IPS DF 6.9 (cell line): ENCODE measurements at regions not wholly inside any gene's neighbourhood (a gene's known extent, or its start where the extent isn't known, plus 50 kb on each side); places are given as distances from the start of the nearest gene placed in this dataset.

Experiments
- DNase-seq: peaks from one replicate; pipeline ENCODE4 v3.0.0-alpha.2; 2013; ENCODE audit warnings: low read depth, low spot score
- H3K27ac ChIP-seq: one replicate; pipeline ENCODE4 v1.5.1; 2013; ENCODE audit warnings: low read length, control low read depth
- H3K27me3 ChIP-seq: 2 replicates; pipeline ENCODE4 v1.6.1; 2013; ENCODE audit warnings: mild to moderate bottlenecking, low read length; ENCODE audit not compliant: control insufficient read depth, insufficient read depth
- H3K36me3 ChIP-seq: 2 replicates; pipeline ENCODE4 v1.6.1; 2013; ENCODE audit warnings: low read length; ENCODE audit not compliant: control insufficient read depth, insufficient read depth
- H3K4me1 ChIP-seq: 2 replicates; pipeline ENCODE4 v1.6.1; 2013; ENCODE audit warnings: low read length; ENCODE audit not compliant: control insufficient read depth, insufficient read depth
- H3K4me3 ChIP-seq: 2 replicates; pipeline ENCODE4 v1.5.1; 2013; ENCODE audit warnings: mild to moderate bottlenecking, low read length
- H3K9me3 ChIP-seq: 2 replicates; pipeline ENCODE4 v1.6.1; 2013; ENCODE audit warnings: low read length, inconsistent platforms; ENCODE audit not compliant: control insufficient read depth, insufficient read depth
- WGBS: extraction: QIAGEN DNeasy Blood & Tissue Kit; methylation state at CpG from one replicate; pipeline ENCODE4 v1.1.7; 2013; ENCODE audit warnings: mixed read lengths, missing lambda C conversion rate; ENCODE audit not compliant: insufficient read length, insufficient coverage; 5-methylcytosine and 5-hydroxymethylcytosine counted together

DNA sequence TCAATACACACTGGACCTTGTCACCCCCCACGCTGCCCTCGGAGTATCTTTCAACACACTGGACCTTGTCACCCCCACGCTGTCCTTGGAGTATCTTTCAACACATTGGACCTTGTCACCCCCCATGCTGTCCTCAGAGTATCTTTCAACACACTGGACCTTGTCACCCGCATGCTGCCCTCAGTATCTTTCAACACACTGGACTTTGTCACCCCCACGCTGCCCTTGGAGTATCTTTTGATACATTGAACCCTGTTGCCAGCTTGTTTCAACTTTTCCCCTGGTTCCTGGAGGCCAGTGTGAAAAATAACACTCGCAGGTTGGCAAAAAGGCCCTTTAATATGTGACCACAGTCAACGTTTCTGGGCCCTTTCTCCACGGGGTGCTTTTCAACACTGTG lies 247.8 kb downstream of the TEX29 start:
- H3K27me3 ChIP-seq = no peaks in the 10 kb centered on the region
- H3K4me1 ChIP-seq = no peaks in the 10 kb centered on the region
- no peak overlapping the region for H3K4me3 ChIP-seq
- H3K36me3 ChIP-seq = no peaks in the 10 kb centered on the region
- DNase-seq = no peak
- whole genome bisulfite sequencing = no CpG with 5 or more reads among the region's 8 CpGs
- H3K9me3 ChIP-seq = no peaks in the 10 kb centered on the region
- no peak overlapping the region for H3K27ac ChIP-seq

DNA sequence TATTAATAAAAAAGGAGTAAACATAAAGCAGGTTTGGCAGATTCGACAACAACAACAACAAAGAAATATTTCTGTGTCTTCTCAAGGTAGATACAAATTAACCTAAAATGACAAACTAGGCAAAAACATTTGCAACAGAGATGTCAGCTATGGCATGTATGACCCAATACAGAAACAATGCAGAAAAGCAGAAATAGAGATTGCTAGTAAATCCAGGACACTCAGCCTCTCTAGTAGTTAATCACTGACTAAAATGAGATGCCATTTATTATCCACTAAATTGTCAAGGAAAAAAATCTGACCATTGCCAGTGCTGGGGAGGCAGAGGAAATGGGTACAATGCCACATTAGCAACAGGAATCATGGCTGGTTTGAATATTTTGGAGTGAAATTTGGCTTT lies 250.5 kb downstream of the TEX29 start:
- Histone ChIP-seq H3K4me1 (no peaks in the 10 kb centered on the region), H3K4me3 (no peak overlapping the region), H3K27me3 (no peaks in the 10 kb centered on the region), H3K36me3 (no peaks in the 10 kb centered on the region), H3K9me3 (peaks cover 2% of the 10 kb centered on the region; the same call in 1 of the 2 replicates), H3K27ac (no peak overlapping the region)
- WGBS = no CpG with 5 or more reads among the region's 1 CpG
- no peak for DNase-seq

DNA sequence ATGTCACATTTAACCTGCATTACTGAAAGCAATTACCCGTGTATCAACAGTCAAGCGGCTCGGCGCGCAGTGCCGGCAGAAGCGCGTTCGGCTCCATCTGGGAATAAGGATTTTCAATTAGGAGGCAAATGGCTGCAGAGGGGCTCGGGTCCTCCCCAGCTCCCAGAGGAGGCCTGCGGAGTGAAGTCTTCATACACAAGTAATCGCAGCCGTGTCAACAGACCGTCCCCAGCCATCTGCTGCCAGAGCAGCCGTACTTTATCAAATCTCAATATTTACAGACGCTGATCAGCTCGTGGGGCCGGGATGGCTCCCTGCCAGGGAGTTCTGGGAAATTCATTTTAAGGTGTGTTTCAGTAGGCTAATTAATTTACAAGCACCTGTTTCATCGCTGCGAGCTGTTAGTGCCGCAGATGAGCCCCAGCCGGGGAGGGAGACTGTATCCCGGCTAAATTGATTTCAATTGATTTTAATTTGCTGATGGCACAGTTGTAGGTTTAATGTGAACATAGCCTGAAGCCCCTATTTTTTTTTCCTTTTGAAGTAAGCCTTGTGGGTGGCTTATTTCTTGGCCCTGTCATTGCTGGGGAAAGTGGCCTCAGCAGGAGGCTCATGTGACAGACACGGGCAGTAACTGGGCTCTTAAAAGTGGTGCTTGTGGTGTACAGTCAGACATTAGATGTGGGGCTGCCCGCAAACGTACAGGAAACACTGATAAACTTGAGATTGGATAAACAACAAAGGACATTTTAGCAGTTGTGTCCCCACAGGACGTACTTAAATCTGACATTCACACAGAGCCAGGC lies 252.7 kb downstream of the TEX29 start:
- WGBS = no CpG with 5 or more reads among the region's 27 CpGs
- H3K9me3 ChIP-seq = peaks cover 2% of the 10 kb centered on the region; the same call in 1 of the 2 replicates
- no peak overlapping the region for H3K4me3 ChIP-seq
- no peaks in the 10 kb centered on the region for H3K4me1 ChIP-seq
- no peaks in the 10 kb centered on the region for H3K36me3 ChIP-seq
- H3K27ac ChIP-seq = no peak overlapping the region
- H3K27me3 ChIP-seq = no peaks in the 10 kb centered on the region
- no peak for DNase-seq

DNA sequence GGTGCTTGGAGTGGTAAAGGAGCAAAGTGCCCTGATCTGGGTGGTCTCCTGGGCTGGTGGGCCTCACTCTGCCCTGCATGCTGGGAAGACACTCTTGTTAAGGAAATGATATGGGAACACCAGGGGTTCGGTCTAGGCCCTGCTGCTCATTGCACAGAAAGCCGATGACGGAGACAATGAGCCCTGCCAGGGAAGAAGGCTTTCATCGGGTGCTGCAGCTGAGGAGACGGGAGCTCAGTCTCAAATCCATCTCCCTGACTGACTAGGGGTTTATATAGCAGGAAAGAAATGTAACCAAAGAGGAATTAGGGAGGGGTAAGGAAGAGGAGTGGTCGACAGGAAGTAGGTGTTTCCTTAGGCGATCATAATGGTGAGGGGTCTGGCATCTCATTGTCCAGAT lies 253.4 kb downstream of the TEX29 start:
- no peak overlapping the region for H3K27ac ChIP-seq
- peaks cover 2% of the 10 kb centered on the region; the same call in 1 of the 2 replicates for H3K9me3 ChIP-seq
- H3K4me1 ChIP-seq = no peaks in the 10 kb centered on the region
- H3K4me3 ChIP-seq = no peak overlapping the region
- no peaks in the 10 kb centered on the region for H3K27me3 ChIP-seq
- DNase-seq = no peak
- no CpG with 5 or more reads among the region's 7 CpGs for WGBS
- H3K36me3 ChIP-seq = no peaks in the 10 kb centered on the region

DNA sequence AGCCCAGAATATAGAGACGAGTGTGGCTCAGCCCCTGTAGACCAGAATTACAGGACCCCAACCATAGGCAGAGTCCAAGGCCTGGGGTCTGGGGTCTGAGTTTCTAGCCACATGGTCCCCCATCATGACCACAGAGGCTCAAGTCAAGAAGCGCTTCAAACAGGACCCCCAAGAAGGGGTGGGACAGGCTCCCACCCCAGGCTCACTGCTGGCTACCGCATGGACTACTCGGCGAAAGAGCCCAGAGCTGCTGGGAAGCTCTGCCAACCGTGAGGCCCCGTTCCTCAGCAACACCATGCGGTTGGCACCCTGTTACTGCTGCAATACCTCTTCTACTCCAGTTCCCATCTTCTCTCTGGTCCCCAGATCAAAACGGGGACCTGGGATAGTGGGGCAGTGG lies 254.8 kb downstream of the TEX29 start:
- peaks cover 2% of the 10 kb centered on the region; the same call in 1 of the 2 replicates for H3K9me3 ChIP-seq

DNA sequence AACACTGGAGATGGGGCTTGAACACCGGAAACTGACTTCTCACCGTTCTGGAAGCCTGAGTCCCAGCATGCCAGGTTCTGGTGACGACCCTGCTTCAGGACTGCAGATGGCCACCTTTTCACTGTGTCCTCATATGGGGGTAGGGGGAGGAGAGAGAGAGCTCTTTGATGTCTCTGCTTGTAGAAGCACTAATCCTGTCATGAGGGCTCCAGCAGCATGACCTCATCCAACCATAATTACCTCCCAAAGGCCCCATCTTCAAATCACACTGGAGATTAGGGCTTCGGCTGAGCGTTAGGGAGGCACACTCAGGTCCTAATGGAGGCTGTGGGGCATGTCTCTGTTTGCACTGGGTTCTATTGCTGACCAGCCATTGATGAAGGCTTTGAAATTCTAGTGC lies 255.3 kb downstream of the TEX29 start:
- DNase-seq = no peak
- no CpG with 5 or more reads among the region's 5 CpGs for WGBS

More for the DNA sequence above, 254.8 kb downstream of the TEX29 start:
- Histone ChIP-seq H3K4me1 (no peaks in the 10 kb centered on the region), H3K4me3 (no peak overlapping the region), H3K36me3 (no peaks in the 10 kb centered on the region), H3K27ac (no peak overlapping the region), H3K27me3 (no peaks in the 10 kb centered on the region)
- WGBS = no CpG with 5 or more reads among the region's 9 CpGs
- no peak for DNase-seq

DNA sequence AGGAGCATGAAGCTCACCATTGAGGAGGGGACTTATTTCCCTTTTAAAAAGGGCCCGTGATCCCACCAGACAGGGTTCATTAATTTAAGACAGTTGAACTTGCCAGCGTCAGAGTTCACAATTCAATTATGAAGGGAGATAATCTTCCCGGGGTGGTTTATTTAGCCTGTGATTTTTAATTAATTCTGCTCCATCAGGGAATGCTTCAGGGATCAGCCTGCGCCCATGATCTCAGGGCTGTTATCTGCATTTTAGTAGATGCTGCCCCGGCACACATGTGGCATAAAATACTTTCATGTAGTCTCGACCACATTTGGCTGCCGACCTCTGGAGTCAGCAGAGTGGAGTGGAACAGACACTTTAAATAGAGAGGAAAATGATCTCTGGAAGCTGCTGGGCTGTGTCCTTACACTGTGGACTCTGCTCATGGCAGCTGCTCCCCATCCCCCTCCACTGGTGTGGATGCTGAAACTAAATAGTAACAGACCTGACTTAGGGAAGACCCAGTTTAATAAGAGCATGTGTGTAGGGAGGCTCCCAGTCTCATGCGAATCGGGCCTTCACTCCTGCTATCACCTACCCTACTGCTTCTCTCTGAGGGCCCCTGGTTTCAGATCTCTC lies 256.9 kb downstream of the TEX29 start:
- DNase-seq = no peak
- H3K27ac ChIP-seq = no peak overlapping the region
- no CpG with 5 or more reads among the region's 9 CpGs for WGBS
- H3K9me3 ChIP-seq = peaks cover 2% of the 10 kb centered on the region; the same call in 1 of the 2 replicates
- H3K4me1 ChIP-seq = no peaks in the 10 kb centered on the region
- H3K36me3 ChIP-seq = no peaks in the 10 kb centered on the region
- no peaks in the 10 kb centered on the region for H3K27me3 ChIP-seq
- no peak overlapping the region for H3K4me3 ChIP-seq

More for the DNA sequence above, 255.3 kb downstream of the TEX29 start:
- no peak overlapping the region for H3K4me3 ChIP-seq
- H3K27me3 ChIP-seq = no peaks in the 10 kb centered on the region
- H3K36me3 ChIP-seq = no peaks in the 10 kb centered on the region
- no peak overlapping the region for H3K27ac ChIP-seq
- H3K9me3 ChIP-seq = peaks cover 2% of the 10 kb centered on the region; the same call in 1 of the 2 replicates
- H3K4me1 ChIP-seq = no peaks in the 10 kb centered on the region

DNA sequence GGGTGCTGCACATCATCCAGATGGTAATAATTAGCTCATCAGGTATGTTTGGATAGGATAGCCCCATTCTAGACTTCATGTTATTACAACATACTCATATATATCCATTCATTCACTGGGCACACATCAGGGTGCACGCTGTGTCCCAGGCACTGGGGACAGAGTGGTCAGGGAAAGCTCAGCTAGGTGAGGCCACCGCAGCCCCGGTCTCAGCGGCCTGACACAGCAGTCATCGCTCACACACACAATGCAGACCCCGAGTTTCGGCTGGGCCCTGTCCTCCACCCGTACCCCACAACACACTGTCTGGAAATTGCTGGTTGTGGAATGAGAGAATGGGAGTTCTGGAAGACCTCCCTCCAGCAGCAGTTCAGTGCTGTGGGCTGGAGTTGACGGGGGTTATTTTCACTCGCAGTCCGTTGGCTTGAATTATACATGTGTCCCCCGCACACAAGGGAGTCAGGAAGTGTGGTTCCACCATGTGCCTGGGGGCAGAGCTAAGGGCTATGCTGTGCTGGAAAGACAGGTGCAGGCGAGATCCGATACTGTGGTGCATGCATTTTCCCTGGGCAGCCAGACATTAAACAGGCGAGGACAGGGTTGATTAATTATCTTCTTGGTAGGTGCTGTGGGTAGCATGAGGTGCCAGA lies 257.6 kb downstream of the TEX29 start:
- Histone ChIP-seq H3K9me3 (peaks cover 2% of the 10 kb centered on the region; the same call in 1 of the 2 replicates), H3K27me3 (no peaks in the 10 kb centered on the region), H3K4me3 (no peak overlapping the region), H3K27ac (no peak overlapping the region), H3K4me1 (no peaks in the 10 kb centered on the region), H3K36me3 (no peaks in the 10 kb centered on the region)
- no CpG with 5 or more reads among the region's 15 CpGs for WGBS
- no peak for DNase-seq

DNA sequence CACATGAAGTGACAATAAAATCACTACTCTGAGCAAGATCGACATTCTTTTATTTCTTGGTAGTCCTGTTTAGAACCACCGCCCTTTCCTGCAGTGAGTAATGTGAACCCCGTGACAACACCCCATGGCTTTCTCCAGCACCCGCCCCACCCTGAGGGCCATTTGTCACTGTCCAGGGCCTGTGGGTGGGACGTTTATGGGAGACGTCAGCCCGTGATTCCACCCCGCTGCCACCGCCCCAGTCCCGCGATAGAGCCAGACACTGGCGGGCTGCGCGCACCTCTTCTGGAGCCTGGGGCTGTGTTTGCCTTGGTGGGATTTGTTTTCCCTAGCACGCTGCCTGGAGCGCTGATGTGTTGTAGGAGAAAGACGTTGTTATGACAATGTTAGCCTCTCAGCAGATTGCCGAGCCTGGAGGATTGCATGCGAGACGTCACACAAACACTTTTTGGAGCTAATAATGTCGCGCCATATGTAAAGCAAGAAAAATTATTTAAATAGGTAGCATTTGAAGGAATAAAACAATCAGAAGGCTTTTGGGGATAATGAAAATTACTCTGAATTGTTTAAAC lies 263.7 kb downstream of the TEX29 start:
- H3K27ac ChIP-seq = no peak overlapping the region
- no peak for DNase-seq
- WGBS = no CpG with 5 or more reads among the region's 22 CpGs

DNA sequence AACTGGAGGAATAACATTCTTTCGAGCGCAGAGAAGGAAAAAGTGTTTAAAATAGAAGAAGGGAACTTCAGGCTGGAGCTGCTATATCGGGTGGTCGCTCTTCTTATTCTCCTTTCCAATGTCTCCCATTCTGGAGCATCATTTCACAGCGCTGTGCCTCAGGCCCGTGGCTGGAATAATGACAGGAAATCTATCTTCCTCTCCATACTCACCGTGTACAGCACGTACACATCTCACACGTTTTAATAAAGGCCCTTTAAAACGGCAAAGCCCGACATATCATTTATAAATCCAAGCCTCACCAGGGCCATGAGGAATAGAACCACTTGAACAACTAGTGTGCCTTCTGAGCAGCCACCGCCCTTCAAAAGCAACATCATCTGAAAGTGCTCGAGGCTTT lies 264.4 kb downstream of the TEX29 start:
- WGBS = no CpG with 5 or more reads among the region's 13 CpGs
- Histone ChIP-seq H3K27me3 (no peaks in the 10 kb centered on the region), H3K4me1 (no peaks in the 10 kb centered on the region), H3K27ac (no peak overlapping the region), H3K9me3 (no peaks in the 10 kb centered on the region), H3K36me3 (no peaks in the 10 kb centered on the region), H3K4me3 (no peak overlapping the region)
- DNase-seq = no peak

More for the DNA sequence above, 263.7 kb downstream of the TEX29 start:
- no peaks in the 10 kb centered on the region for H3K4me1 ChIP-seq
- H3K36me3 ChIP-seq = no peaks in the 10 kb centered on the region
- H3K4me3 ChIP-seq = no peak overlapping the region
- H3K27me3 ChIP-seq = no peaks in the 10 kb centered on the region
- no peaks in the 10 kb centered on the region for H3K9me3 ChIP-seq
